OCI-LY1 (cell line): ENCODE measurements at regions not wholly inside any gene's neighbourhood (a gene's known extent, or its start where the extent isn't known, plus 50 kb on each side); places are given as distances from the start of the nearest gene placed in this dataset.

ENCODE experiments used
- H2AFZ ChIP-seq: fragments of 200-600 bp; sonication (generic), shearing (Covaris generic); 2 replicates; pipeline ENCODE4 v1.6.0; 2014; ENCODE audit warnings: antibody characterized with exemption, mild to moderate bottlenecking, low read length
- H3F3A ChIP-seq: fragments of 200-600 bp; sonication (generic), shearing (Covaris generic); 2 replicates; pipeline ENCODE4 v1.6.0; 2014; ENCODE audit warnings: mild to moderate bottlenecking, antibody characterized with exemption, low read length, moderate library complexity; ENCODE audit not compliant: insufficient read depth
- H3K27ac ChIP-seq: fragments of 200-600 bp; sonication (generic); 2 replicates; pipeline ENCODE4 v1.5.1; 2014; ENCODE audit warnings: low read length, mixed run types, mild to moderate bottlenecking, low read depth; ENCODE audit not compliant: poor library complexity, severe bottlenecking
- H3K27me3 ChIP-seq: fragments of 200-600 bp; sonication (generic); 2 replicates; pipeline ENCODE4 v1.6.0; 2014; ENCODE audit warnings: antibody characterized with exemption, mild to moderate bottlenecking, low read length, moderate library complexity; ENCODE audit not compliant: insufficient read depth
- H3K36me3 ChIP-seq: fragments of 200-600 bp; sonication (generic); 2 replicates; pipeline ENCODE4 v1.6.1; 2014; ENCODE audit warnings: mild to moderate bottlenecking, antibody characterized with exemption, low read length, moderate library complexity, mixed read lengths; ENCODE audit not compliant: insufficient read depth
- H3K4me1 ChIP-seq: fragments of 200-600 bp; sonication (generic); 2 replicates; pipeline ENCODE4 v1.5.1; 2014; ENCODE audit warnings: mild to moderate bottlenecking, low read length, moderate library complexity; ENCODE audit not compliant: insufficient read depth, severe bottlenecking
- H3K4me2 ChIP-seq: fragments of 200-600 bp; sonication (generic), shearing (Covaris generic); 2 replicates; pipeline ENCODE4 v1.6.1; 2014; ENCODE audit warnings: low read length
- H3K4me3 ChIP-seq: fragments of 200-600 bp; sonication (generic); 2 replicates; pipeline ENCODE4 v1.5.1; 2014; ENCODE audit warnings: low read length, low read depth, mild to moderate bottlenecking, mixed read lengths; ENCODE audit not compliant: poor library complexity, severe bottlenecking
- H3K79me2 ChIP-seq: fragments of 200-600 bp; shearing (Covaris generic); 2 replicates; pipeline ENCODE4 v1.6.1; 2016; ENCODE audit warnings: mixed run types, low read length, mixed read lengths; ENCODE audit not compliant: insufficient read depth
- H3K9ac ChIP-seq: fragments of 200-600 bp; sonication (generic), shearing (Covaris generic); 2 replicates; pipeline ENCODE4 v1.6.1; 2014; ENCODE audit warnings: mild to moderate bottlenecking, low read length, mixed read lengths
- H3K9me2 ChIP-seq: fragments of 200-600 bp; sonication (generic), shearing (Covaris generic); 2 replicates; pipeline ENCODE4 v1.6.1; 2014; ENCODE audit warnings: low read depth, mild to moderate bottlenecking, low read length, mixed read lengths
- H3K9me3 ChIP-seq: fragments of 200-600 bp; shearing (Covaris generic); 2 replicates; pipeline ENCODE4 v1.6.1; 2014; ENCODE audit warnings: low read length, mixed read lengths
- H4K20me1 ChIP-seq: fragments of 200-600 bp; sonication (generic), shearing (Covaris generic); 2 replicates; pipeline ENCODE4 v1.6.0; 2016; ENCODE audit warnings: mild to moderate bottlenecking, low read length; ENCODE audit not compliant: insufficient read depth
- EZH2 ChIP-seq: fragments of 200-600 bp; sonication (generic), shearing (Covaris generic); IDR thresholded peaks from 2 replicates; pipeline ENCODE4 v1.8.0; 2017; ENCODE audit warnings: borderline replicate concordance, mixed run types, mild to moderate bottlenecking, antibody characterized with exemption, low read length, moderate library complexity, mixed read lengths
- TF ChIP-seq, protein P1 (sequence below): fragments of 200-600 bp; sonication (generic), shearing (Covaris generic); IDR thresholded peaks from 2 replicates; pipeline ENCODE4 v1.5.1; 2017; ENCODE audit warnings: mild to moderate bottlenecking, antibody characterized with exemption, low read length, moderate library complexity, mixed read lengths

DNA sequence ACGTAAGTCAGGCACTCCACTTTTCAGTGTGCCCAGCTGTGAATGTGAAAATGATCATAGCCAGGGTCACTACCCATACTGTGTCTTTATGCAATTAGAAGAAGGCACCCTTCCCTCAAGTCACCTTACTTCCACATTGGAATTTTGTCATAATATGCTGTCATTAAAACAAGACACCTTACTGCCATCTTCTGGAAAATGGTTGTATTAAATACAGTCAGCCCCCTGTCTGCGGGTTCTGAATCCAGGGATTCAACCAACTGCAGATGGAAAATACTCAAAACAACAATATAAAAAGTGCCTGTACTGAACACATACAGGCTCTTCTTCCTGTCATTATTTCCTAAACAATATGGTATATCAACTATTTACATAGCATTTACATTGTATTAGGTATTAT lies 70.2 kb upstream of the TBX5 start:
- H3K9me2 ChIP-seq, result no peaks in the 10 kb centered on the region
- H3K36me3 ChIP-seq, result no peaks in the 10 kb centered on the region
- H3F3A ChIP-seq, result no peaks in the 10 kb centered on the region
- H3K79me2 ChIP-seq, result no peaks in the 10 kb centered on the region
- no peaks in the 10 kb centered on the region; the same call in 1 of the 2 replicates for H3K27me3 ChIP-seq
- H3K4me3 ChIP-seq, result no peak overlapping the region
- no peak overlapping the region for H3K9ac ChIP-seq
- TF ChIP-seq, protein P1, sequence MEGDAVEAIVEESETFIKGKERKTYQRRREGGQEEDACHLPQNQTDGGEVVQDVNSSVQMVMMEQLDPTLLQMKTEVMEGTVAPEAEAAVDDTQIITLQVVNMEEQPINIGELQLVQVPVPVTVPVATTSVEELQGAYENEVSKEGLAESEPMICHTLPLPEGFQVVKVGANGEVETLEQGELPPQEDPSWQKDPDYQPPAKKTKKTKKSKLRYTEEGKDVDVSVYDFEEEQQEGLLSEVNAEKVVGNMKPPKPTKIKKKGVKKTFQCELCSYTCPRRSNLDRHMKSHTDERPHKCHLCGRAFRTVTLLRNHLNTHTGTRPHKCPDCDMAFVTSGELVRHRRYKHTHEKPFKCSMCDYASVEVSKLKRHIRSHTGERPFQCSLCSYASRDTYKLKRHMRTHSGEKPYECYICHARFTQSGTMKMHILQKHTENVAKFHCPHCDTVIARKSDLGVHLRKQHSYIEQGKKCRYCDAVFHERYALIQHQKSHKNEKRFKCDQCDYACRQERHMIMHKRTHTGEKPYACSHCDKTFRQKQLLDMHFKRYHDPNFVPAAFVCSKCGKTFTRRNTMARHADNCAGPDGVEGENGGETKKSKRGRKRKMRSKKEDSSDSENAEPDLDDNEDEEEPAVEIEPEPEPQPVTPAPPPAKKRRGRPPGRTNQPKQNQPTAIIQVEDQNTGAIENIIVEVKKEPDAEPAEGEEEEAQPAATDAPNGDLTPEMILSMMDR, result peak; percentile 28; the same call in 1 of the 2 replicates
- no peak for TF ChIP-seq EZH2
- H2AFZ ChIP-seq, result no peak overlapping the region
- H4K20me1 ChIP-seq, result no peaks in the 10 kb centered on the region
- H3K4me2 ChIP-seq, result no peak overlapping the region
- no peaks in the 10 kb centered on the region for H3K4me1 ChIP-seq
- no peaks in the 10 kb centered on the region for H3K9me3 ChIP-seq
- no peak overlapping the region for H3K27ac ChIP-seq

- no peak for TF ChIP-seq EZH2
- TF ChIP-seq, protein P1, result no peak
- Histone ChIP-seq H3F3A (no peaks in the 10 kb centered on the region), H3K4me1 (no peaks in the 10 kb centered on the region), H4K20me1 (no peaks in the 10 kb centered on the region), H3K9ac (no peak overlapping the region), H3K9me2 (no peaks in the 10 kb centered on the region), H3K79me2 (no peaks in the 10 kb centered on the region), H3K27me3 (no peaks in the 10 kb centered on the region; the same call in 1 of the 2 replicates), H3K4me3 (no peak overlapping the region), H3K36me3 (no peaks in the 10 kb centered on the region), H3K9me3 (no peaks in the 10 kb centered on the region), H3K27ac (no peak overlapping the region), H2AFZ (no peak overlapping the region), H3K4me2 (no peak overlapping the region)
Observed at GRCh38 chr12:114473717-114474116, 67.8 kb upstream of the TBX5 start.

GRCh38 chr12:114473018-114473417 lies 67.1 kb upstream of the TBX5 start:
- no peak overlapping the region for H2AFZ ChIP-seq

More at GRCh38 chr12:114473018-114473417, 67.1 kb upstream of the TBX5 start:
- H3K9ac ChIP-seq, result no peak overlapping the region
- H3K36me3 ChIP-seq, result no peaks in the 10 kb centered on the region
- no peaks in the 10 kb centered on the region for H4K20me1 ChIP-seq
- no peak for TF ChIP-seq EZH2
- TF ChIP-seq, protein P1, result no peak
- no peaks in the 10 kb centered on the region for H3K9me2 ChIP-seq
- no peaks in the 10 kb centered on the region for H3K79me2 ChIP-seq
- H3K27me3 ChIP-seq, result no peaks in the 10 kb centered on the region; the same call in 1 of the 2 replicates
- H3F3A ChIP-seq, result no peaks in the 10 kb centered on the region
- no peak overlapping the region for H3K4me2 ChIP-seq
- no peaks in the 10 kb centered on the region for H3K9me3 ChIP-seq
- no peak overlapping the region for H3K27ac ChIP-seq
- no peak overlapping the region for H3K4me3 ChIP-seq
- no peaks in the 10 kb centered on the region for H3K4me1 ChIP-seq
